PFSK-1 (cell line): ENCODE measurements at regions not wholly inside any gene's neighbourhood (a gene's known extent, or its start where the extent isn't known, plus 50 kb on each side); places are given as distances from the start of the nearest gene placed in this dataset.

ENCODE experiments used
- POLR2AphosphoS5 ChIP-seq: IDR thresholded peaks from 2 replicates; pipeline ENCODE4 v1.6.1; 2012; ENCODE audit warnings: low read depth, mild to moderate bottlenecking, control low read depth, low read length, moderate library complexity
- SIN3A ChIP-seq: IDR thresholded peaks from 2 replicates; pipeline ENCODE4 v1.6.1; 2012; ENCODE audit warnings: mild to moderate bottlenecking, low read length, moderate library complexity, borderline replicate concordance; ENCODE audit not compliant: insufficient read depth
- TAF1 ChIP-seq: IDR thresholded peaks from 2 replicates; pipeline ENCODE4 v1.6.1; 2012; ENCODE audit warnings: low read length, control low read depth, borderline replicate concordance; ENCODE audit not compliant: insufficient read depth
- TF ChIP-seq, protein P1 (sequence below), 2 experiments: IDR thresholded peaks; 2 replicates each; pipeline versions ENCODE4 v1.6.1 to v1.8.0; 2011 to 2012; ENCODE audit warnings: low read depth in 2 of 2, low read length in 2 of 2, control low read depth in 1 of 2, inconsistent platforms in 1 of 2, mild to moderate bottlenecking in 1 of 2, moderate library complexity in 1 of 2; ENCODE audit not compliant: insufficient read depth in 1 of 2

DNA sequence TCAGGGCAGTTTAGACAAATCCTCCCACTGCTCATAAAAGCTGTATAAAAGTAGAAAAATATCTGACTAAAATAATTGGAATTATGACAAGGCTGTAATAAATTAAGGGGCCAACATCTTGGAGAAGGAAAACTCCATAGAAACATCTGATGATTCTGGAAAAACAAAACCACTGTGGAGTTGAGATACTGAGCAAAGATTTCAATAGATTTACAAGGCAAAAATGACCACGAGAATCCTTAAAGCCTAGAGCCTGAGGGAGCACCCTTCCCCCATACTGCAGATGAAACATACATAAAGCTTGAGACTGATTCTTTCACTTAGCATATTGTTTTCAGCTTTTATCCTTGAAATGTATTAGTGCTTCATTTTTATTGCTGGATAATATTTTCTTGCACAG lies 286.4 kb upstream of the MMADHC start:
- TF ChIP-seq, protein P1, sequence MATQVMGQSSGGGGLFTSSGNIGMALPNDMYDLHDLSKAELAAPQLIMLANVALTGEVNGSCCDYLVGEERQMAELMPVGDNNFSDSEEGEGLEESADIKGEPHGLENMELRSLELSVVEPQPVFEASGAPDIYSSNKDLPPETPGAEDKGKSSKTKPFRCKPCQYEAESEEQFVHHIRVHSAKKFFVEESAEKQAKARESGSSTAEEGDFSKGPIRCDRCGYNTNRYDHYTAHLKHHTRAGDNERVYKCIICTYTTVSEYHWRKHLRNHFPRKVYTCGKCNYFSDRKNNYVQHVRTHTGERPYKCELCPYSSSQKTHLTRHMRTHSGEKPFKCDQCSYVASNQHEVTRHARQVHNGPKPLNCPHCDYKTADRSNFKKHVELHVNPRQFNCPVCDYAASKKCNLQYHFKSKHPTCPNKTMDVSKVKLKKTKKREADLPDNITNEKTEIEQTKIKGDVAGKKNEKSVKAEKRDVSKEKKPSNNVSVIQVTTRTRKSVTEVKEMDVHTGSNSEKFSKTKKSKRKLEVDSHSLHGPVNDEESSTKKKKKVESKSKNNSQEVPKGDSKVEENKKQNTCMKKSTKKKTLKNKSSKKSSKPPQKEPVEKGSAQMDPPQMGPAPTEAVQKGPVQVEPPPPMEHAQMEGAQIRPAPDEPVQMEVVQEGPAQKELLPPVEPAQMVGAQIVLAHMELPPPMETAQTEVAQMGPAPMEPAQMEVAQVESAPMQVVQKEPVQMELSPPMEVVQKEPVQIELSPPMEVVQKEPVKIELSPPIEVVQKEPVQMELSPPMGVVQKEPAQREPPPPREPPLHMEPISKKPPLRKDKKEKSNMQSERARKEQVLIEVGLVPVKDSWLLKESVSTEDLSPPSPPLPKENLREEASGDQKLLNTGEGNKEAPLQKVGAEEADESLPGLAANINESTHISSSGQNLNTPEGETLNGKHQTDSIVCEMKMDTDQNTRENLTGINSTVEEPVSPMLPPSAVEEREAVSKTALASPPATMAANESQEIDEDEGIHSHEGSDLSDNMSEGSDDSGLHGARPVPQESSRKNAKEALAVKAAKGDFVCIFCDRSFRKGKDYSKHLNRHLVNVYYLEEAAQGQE (IDR thresholded peaks at IDR 0.05; ENCODE audit: insufficient read depth in 1 of 2, low read depth in 2 of 2, low read length in 2 of 2) = no peak
- TF ChIP-seq POLR2AphosphoS5 (no peak), SIN3A (no peak), TAF1 (no peak)
